ENCODE measurements at regions not wholly inside any gene's neighbourhood (a gene's known extent, or its start where the extent isn't known, plus 50 kb on each side); places are given as distances from the start of the nearest gene placed in this dataset.

GRCh38 chr10:78382772-78383171 lies 349.1 kb downstream of the RPS24 start:
- Histone ChIP-seq H3K27me3 (no peaks in the 10 kb centered on the region), H3K36me3 (no peaks in the 10 kb centered on the region), H3K4me3 (no peak overlapping the region), H3K4me1 (ENCODE audit: low read depth) (no peaks in the 10 kb centered on the region), H3K27ac (no peak overlapping the region), H3K9me3 (ENCODE audit: low read depth) (no peaks in the 10 kb centered on the region)
- DNase-seq (ENCODE audit: low read depth in 1 of 2, low spot score in 1 of 2), result no peak
- no peak for TF ChIP-seq CTCF (IDR thresholded peaks at IDR 0.05; ENCODE audit: low read depth, low read length)

DNA sequence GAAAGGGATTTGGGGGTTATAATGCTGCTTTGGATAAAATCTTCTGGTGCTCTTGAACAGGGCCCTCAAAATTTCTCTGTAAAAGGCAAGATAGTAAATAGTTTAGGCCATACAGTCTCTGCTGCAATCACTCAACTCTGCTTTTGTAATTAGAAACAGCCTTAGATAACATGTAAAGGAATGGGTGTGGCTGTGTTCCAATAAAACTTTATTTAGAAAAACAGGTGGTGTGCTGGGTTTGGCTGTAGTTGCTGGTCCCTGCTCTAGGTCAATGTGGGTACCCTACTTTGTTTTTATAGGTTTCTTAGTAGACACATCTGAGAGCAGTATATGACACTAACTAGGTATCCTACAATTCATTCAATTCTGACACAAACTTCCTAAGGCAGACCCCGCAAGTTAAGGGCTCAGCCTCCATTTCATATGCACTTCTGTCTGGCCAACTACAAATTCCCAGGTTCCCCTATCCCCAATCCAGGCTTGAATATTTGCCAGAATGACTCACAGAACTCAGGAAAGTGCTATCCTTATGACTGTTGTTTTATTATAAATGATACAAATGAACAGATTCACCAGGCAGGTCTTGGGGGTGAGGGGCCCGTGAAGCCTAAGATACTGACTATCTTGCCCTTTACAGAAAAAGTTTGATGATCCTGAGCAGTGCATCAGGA lies 349.9 kb downstream of the RPS24 start:
- DNase-seq (ENCODE audit: low read depth in 1 of 2, low spot score in 1 of 2), result peak in 1 of 2 donors; percentile 28

GRCh38 chr10:78384049-78384431 lies 350.4 kb downstream of the RPS24 start:
- Histone ChIP-seq H3K9me3 (ENCODE audit: low read depth) (no peaks in the 10 kb centered on the region), H3K4me1 (ENCODE audit: low read depth) (no peaks in the 10 kb centered on the region), H3K36me3 (no peaks in the 10 kb centered on the region), H3K27me3 (no peaks in the 10 kb centered on the region), H3K4me3 (no peak overlapping the region), H3K27ac (no peak overlapping the region)
- peak in 1 of 2 donors; percentile 52 for DNase-seq (ENCODE audit: low read depth in 1 of 2, low spot score in 1 of 2)
- no peak for TF ChIP-seq CTCF (IDR thresholded peaks at IDR 0.05; ENCODE audit: low read depth, low read length)

More for the DNA sequence above, 349.9 kb downstream of the RPS24 start:
- H3K9me3 ChIP-seq (ENCODE audit: low read depth), result no peaks in the 10 kb centered on the region
- no peaks in the 10 kb centered on the region for H3K4me1 ChIP-seq (ENCODE audit: low read depth)
- H3K4me3 ChIP-seq, result no peak overlapping the region
- no peak overlapping the region for H3K27ac ChIP-seq
- no peaks in the 10 kb centered on the region for H3K27me3 ChIP-seq
- H3K36me3 ChIP-seq, result no peaks in the 10 kb centered on the region
- TF ChIP-seq CTCF (IDR thresholded peaks at IDR 0.05; ENCODE audit: low read depth, low read length), result no peak

DNA sequence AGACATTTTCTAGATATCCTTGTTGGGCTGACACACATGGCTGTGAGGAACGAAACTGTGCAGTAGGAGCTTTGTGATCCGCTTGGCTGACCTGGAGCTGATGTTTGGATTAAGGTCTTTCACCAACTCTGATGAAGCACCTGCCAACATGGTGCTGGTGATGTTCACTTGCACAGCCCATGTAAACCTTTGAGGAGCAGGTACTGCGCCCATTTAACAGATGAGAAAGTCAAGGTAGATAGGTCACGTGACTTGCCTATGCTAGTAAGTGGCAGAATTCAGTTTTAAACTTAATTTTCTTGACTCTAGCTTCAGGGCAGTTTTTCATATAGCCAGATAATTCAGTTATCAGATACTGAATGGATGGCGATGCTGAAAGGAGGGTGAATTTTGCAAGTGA lies 351.9 kb downstream of the RPS24 start:
- Histone ChIP-seq H3K4me3 (no peak overlapping the region), H3K27me3 (no peaks in the 10 kb centered on the region), H3K4me1 (ENCODE audit: low read depth) (no peaks in the 10 kb centered on the region), H3K27ac (no peak overlapping the region), H3K9me3 (ENCODE audit: low read depth) (no peaks in the 10 kb centered on the region), H3K36me3 (no peaks in the 10 kb centered on the region)
- no peak for DNase-seq (ENCODE audit: low read depth in 1 of 2, low spot score in 1 of 2)
- TF ChIP-seq CTCF (IDR thresholded peaks at IDR 0.05; ENCODE audit: low read depth, low read length), result no peak

GRCh38 chr10:78386509-78386908 lies 352.8 kb downstream of the RPS24 start:
- Histone ChIP-seq H3K36me3 (no peaks in the 10 kb centered on the region), H3K4me1 (ENCODE audit: low read depth) (no peaks in the 10 kb centered on the region), H3K27me3 (no peaks in the 10 kb centered on the region), H3K4me3 (no peak overlapping the region), H3K27ac (no peak overlapping the region), H3K9me3 (ENCODE audit: low read depth) (no peaks in the 10 kb centered on the region)
- TF ChIP-seq CTCF (IDR thresholded peaks at IDR 0.05; ENCODE audit: low read depth, low read length), result no peak
- no peak for DNase-seq (ENCODE audit: low read depth in 1 of 2, low spot score in 1 of 2)

Measured in cardiac muscle cell (in vitro differentiated cells and primary cell).